ENCODE measurements at regions not wholly inside any gene's neighbourhood (a gene's known extent, or its start where the extent isn't known, plus 50 kb on each side); places are given as distances from the start of the nearest gene placed in this dataset.
"Not testable (repeated sequence)": the region's sequence is repeated elsewhere in the genome, so short reads cannot be mapped to it uniquely, and the experiment has no call there.

GRCh38 chr7:142636107-142636506 is 113.2 kb upstream of the PRSS1 start:
- not testable (repeated sequence) for DNase-seq

DNA sequence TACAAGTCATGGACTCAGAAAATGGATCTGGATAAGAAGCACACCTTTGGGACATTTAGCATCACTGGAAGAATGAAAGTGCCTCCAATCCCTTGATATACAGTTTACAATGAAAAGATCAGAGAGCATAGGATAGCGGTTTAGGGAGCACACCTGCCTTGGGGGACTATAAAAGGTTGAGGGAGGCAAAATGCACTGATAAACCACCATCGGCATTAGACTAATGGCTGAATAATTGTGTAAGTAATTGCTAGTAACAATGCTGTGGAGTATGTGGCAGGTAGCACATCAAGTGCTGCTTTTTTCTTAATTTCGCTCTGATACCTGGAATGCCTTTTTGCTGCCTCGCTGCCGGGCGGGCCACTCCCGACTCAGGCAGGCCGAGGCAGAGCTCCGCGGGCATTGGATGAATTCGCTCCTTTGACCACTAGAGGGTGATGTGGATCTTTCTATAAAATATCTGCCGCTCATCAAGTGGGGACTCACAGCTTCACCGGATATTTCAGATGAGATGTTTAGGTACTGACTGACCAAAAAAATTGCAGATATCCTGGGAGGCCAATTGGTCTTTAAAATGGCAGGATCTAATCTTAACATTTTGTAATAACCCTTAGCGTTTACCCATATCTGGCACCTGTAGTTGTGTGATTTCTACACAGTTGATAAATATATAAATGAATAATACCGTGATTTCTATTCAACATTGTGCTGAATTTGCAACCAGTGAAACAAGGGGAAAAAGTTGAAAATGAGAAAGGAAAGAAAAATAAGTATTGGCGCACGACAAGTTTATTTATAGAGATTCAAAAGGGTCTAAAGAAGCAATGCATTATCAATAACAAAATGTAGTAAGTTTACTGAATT is 116.8 kb upstream of the PRSS1 start:
- DNase-seq = peak; percentile 46

GRCh38 chr7:142629588-142630260 is 119.5 kb upstream of the PRSS1 start:
- no peak for DNase-seq

DNA sequence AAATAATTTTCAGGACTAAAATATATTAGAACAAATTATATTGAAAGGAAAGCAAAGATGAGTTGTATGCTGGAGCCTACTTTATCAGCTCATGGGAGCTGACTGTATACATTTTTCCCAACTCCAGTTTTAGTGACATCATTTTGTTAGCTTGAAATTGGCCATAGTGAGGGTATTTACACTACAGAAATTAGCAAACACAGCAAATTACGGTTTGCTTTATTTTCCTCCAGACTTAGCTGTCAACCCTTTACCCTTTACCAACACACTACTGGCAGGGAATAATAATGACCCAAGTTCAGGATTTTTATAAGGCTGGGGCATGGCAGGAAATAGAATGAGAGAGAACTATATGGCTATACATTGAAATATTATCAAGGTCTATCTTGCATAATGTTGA is 120.3 kb upstream of the PRSS1 start:
- no peak for DNase-seq

DNA sequence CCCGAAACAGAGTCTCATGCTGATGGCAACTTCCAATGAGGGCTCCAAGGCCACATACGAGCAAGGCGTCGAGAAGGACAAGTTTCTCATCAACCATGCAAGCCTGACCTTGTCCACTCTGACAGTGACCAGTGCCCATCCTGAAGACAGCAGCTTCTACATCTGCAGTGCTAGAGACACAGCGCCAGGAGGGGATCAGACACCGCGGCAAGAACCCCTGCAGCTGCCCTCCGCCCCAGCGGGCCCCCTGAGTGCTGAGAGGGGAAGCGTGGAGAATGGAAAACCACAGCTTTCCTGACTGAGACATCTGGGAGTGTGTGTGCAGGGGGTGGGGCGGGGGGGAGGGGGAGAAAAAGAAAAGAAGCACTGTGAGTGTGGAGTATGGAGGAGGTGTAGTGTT is 122.0 kb upstream of the PRSS1 start:
- DNase-seq = not testable (repeated sequence)

DNA sequence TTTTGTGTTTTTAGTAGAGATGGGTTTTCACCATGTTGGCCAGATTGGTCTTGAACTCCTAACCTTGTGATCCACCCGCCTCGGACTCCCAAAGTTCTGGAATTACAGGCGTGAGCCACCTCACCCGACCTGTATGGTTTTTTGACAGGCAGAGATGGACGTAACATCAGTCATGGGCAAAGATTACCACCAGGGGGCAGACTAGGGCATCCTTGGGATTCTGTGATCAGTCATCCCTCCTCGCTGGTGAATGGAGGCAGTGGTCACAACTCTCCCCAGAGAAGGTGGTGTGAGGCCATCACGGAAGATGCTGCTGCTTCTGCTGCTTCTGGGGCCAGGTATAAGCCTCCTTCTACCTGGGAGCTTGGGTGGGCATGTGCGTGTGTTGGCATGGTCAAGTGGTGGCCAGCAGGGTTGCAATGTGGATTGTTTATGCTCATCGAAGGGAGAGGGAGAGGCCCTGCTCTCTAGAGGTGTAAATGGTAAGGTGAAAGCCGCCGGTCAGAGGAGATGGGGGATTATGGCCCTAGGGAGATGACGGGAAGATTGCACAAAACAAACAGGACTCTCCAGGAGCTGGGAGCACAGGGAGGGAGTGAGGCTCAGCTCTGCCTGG is 122.7 kb upstream of the PRSS1 start:
- peak; percentile 70 to 77 for DNase-seq

- DNase-seq = not testable (repeated sequence)
Observed at GRCh38 chr7:142625216-142625615, 124.1 kb upstream of the PRSS1 start.

DNA sequence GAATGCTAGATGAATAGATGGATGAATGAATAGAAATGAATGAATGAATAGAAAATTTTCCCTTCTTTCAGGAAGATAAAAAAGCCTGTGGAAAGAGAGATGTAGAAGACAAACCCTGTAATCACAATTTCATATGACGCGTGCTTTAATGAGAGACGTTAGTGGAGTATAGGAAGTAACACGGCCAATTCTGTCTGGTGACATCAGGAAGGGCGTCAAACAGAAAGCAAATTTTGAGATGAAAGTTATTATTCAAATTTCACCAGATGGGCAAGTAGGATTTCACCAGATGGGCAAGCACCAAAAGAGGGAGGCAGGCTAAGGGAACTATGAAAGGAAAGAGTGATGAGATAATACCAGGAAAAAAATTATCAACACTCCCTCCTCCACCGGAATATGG is 128.9 kb upstream of the PRSS1 start:
- no peak for DNase-seq

GRCh38 chr7:142618655-142619351 is 130.5 kb upstream of the PRSS1 start:
- no peak for DNase-seq

DNA sequence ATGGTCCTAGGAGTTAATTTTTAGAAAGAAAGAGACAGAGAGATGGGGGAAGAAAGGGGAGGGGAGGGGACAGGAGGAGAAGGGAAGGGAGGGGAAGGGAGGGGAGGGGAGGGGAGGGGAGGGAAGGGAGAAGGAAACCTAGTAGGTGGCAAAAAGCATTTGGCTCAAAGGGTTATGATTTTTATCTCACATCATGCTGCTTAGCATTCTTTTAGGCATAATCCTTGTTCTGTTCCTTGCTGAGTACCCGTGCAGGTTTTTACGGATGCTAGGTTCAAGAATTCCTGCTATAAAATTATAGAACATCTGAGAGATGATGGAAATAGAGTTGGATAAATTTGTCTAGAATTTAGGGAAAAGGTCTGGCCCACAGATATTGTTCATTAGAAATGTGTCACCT is 132.4 kb upstream of the PRSS1 start:
- no peak for DNase-seq

DNA sequence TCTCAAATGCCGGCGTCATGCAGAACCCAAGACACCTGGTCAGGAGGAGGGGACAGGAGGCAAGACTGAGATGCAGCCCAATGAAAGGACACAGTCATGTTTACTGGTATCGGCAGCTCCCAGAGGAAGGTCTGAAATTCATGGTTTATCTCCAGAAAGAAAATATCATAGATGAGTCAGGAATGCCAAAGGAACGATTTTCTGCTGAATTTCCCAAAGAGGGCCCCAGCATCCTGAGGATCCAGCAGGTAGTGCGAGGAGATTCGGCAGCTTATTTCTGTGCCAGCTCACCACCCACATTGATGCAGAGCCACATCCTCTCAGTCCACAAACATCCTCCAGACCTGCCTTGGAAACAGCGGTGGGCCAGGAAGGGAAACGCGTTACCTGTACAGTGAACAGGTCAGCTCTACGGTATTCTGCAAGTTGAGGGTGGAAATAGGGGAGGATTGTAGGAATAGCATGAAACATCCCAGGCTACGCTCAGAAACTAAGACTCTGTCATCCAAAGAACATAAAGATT is 133.1 kb upstream of the PRSS1 start:
- no peak for DNase-seq

DNA sequence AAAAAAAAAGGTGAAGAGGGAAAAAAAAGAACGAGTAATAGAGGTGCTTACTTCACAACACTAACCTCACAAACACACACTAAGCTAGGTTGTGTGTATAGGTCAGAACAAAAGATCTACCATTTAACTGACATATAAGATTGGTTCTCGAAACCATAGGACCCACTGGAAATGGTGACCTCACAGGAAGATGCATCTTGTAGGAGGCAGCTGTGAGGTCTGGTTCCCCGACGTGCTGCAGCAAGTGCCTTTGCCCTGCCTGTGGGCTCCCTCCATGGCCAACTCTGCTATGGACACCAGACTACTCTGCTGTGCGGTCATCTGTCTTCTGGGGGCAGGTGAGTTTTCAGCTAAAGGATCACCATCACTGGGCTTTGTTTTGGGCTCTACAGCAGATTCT is 133.8 kb upstream of the PRSS1 start:
- no peak for DNase-seq

GRCh38 chr7:142614116-142614515 is 135.2 kb upstream of the PRSS1 start:
- DNase-seq = no peak

DNA sequence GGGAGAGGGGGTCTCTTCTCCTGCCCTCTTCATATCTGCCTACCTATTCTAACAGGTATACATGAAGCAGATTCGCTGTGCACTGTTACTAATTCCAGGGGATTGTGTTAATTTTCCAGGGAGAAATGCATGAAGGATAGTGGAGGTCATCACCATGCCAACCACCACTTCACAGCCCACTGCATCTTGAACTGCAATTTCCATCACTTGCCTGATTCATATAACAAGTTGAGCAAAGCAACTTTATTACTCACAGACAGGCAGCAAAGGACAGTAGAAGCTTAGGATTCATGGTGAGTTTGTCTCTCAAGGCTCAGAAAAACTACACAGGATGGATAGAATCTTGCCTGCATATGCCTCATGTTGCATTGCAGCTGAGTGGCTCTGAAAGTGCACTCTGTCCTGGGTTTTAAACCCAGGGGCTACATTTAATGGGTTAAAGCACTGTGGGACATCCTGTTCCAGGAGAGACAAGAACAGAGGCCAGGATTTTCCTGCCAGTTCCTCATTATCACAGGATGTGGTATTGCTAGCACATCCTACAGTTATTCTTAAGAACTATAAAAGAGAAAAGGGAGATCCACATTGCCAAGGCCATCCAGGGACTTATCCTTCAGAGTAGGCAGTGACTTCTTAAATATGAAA is 136.9 kb upstream of the PRSS1 start:
- DNase-seq = no peak

- no peak for DNase-seq
Observed at GRCh38 chr7:142611566-142612236, 137.6 kb upstream of the PRSS1 start.

- DNase-seq = no peak
Observed at GRCh38 chr7:142608630-142609428, 140.4 kb upstream of the PRSS1 start.

DNA sequence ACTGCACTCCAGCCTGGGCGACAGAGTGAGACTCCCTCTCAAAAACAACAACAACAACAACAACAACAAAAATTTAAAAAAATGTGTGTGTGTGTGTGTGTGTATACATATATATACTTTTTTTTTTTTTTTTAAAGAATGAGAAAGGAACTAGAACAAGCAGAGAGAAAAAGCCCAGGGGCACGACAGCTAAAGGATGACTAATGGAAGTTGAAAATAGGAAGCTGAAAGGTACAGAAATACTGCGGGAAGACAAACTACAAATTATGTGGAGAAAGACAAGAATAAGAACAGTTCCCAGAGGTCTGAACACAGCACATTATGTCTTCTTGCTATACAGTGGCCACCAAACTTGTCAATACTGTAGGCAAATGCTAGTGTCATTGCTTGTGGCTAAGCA is 141.9 kb upstream of the PRSS1 start:
- no peak for DNase-seq

DNA sequence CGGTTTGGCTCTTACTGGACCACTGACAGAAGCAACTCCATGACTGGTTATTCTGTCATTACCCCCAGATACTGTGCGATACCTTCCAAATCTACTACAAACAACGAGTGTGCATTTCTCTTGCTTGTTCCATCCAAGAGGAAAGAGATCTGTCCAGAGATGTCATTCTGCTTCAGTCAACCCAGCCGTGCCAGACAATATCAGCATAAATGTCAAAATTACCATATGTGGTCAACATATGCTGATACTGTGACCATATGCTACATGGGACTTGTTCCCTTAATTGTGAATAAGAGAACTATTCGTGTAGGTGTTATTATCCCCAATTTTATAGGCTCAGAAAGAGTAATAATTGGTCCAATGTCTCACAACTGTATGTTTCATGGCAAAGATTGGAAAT is 143.2 kb upstream of the PRSS1 start:
- DNase-seq = no peak

- no peak for DNase-seq
Observed at GRCh38 chr7:142604671-142605070, 144.6 kb upstream of the PRSS1 start.

DNA sequence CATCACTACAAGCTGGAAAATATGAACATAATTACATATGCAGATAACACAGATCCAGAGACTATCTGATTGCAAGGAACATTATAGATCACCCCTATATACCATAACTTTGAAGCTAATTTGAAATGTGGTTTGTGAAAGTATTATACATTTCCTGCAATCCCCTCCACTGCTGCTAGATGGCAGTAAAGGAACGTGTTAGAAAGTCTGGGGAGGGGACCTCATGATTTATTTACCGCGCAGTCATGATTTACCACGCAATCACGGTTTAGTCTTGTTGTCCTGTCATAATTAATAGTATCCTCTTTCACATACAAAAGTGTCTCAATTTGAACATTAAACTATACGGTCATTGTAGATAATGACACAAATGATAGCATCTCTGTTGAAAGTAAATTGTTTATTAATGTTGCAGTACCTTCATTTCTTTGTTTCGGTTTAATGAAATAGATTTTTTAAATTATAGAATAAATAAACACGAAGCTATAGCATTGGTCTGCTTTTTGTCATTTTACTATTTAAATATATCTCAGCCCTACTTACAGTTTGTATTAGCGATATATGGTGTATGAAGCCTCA is 145.3 kb upstream of the PRSS1 start:
- DNase-seq = peak; percentile 41 to 49

DNA sequence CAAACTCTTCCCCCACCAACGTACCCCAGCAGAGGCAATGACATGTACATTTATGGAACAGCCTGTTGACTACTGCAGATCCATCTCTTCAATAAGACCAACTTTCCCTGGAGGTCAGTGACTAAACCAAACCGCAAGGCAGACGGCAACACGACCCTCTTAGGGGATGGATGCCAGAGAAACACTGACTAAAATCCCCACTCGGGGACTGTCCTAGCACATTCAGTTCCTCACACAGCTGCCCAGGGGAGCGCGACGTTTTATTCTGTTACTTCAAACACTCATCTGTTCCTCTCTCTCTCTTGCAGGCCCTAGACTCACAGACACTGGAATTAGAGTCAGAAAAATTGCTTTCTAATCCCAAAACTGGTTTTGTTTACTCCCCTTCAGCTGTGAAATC is 146.5 kb upstream of the PRSS1 start:
- DNase-seq = no peak

Measured in stimulated activated CD4-positive, alpha-beta T cell treated with anti-CD3 and anti-CD28 coated beads, Interleukin-2, amount 100 ng/mL, for 48 hours (primary cell).